GM12865 (cell line): ENCODE measurements at regions not wholly inside any gene's neighbourhood (a gene's known extent, or its start where the extent isn't known, plus 50 kb on each side); places are given as distances from the start of the nearest gene placed in this dataset.
"Not testable (repeated sequence)": the region's sequence is repeated elsewhere in the genome, so short reads cannot be mapped to it uniquely, and the experiment has no call there.

Experiments
- DNase-seq: peaks from one replicate; pipeline ENCODE4 v3.0.0; 2010; ENCODE audit warnings: low read depth
- H3K4me3 ChIP-seq: 2 replicates; pipeline ENCODE4 v1.5.1; 2011; ENCODE audit warnings: mild to moderate bottlenecking, low read depth, low read length, control low read depth
- TF ChIP-seq, protein P1 (sequence below): IDR thresholded peaks from 2 replicates; pipeline ENCODE4 v1.5.1; 2011; ENCODE audit warnings: low read length, control low read depth, low read depth, inconsistent platforms; ENCODE audit not compliant: insufficient read depth; ENCODE audit errors: missing control alignments

GRCh38 chr9:42357604-42358373, 174.3 kb downstream of the SPATA31A6 start:
- not testable (repeated sequence) for H3K4me3 ChIP-seq, DNase-seq

- not testable (repeated sequence) for H3K4me3 ChIP-seq, DNase-seq
Measured at GRCh38 chr9:42358626-42359247, 175.3 kb downstream of the SPATA31A6 start.

- H3K4me3 ChIP-seq, DNase-seq: not testable (repeated sequence)
Measured at GRCh38 chr9:42364410-42365243, 181.2 kb downstream of the SPATA31A6 start.

DNA sequence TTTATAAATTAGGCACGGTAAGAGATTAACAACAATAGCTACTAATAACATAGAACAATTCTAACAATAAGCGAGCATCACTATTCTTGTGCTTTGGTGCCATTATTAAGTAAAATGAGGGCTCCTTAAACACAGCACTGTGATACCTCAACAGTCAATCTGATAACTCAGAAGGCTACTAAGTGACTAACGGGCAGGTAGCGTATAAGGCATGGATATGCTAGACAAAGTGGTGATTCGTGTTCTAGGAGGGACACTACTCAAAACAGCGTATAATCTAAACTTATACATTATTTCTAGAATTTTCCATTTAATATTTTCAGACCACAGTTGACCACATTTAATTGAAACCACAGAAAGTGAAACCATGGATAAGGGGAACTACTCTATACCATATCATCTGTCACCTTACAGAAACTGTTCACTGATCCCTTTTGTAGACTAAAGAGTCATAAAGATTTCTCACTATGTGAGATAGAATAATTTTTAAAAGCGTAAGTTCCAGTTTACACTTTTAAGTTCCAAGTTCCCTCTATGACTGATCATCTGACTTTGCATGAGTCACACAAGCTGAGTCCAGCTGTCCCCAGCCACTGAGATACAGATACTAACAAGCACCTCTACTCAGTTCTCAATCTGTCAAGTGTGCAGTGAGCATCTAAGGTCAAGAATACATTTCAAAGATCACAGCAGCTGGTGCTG, 181.9 kb downstream of the SPATA31A6 start:
- peak; percentile 26 for DNase-seq
- H3K4me3 ChIP-seq: not testable (repeated sequence)

DNA sequence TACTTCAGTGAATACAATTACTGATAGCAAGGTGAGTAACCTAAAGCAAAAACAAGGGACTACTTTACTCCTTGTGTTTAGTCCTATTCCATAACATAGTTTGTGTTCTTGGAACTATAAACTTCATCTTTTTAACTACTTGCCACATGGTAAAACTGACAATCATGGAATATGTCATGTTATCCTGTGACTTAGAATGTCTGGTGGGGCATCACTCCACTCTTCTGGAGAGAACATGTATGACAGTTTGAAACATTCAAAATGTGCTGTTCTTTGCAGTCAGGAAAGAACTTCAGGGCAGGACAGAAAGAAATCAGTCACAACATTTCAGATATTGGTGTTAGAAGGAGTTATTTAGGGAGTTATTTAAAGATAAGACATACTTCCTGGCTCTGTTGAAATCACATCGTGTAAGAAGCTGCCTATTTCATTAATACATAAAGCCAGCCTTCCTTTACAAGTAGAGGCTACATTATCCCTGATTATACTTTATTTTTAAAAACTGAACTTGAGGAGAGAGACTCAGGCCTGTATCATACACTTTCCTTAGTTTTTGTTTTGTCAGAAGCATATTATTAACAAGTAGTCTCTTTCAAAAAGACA, 184.9 kb downstream of the SPATA31A6 start:
- H3K4me3 ChIP-seq, DNase-seq: not testable (repeated sequence)

GRCh38 chr9:42370172-42370571, 186.7 kb downstream of the SPATA31A6 start:
- not testable (repeated sequence) for DNase-seq

GRCh38 chr9:42371417-42371816, 188.0 kb downstream of the SPATA31A6 start:
- not testable (repeated sequence) for H3K4me3 ChIP-seq, DNase-seq

More at GRCh38 chr9:42370172-42370571, 186.7 kb downstream of the SPATA31A6 start:
- not testable (repeated sequence) for H3K4me3 ChIP-seq

GRCh38 chr9:42377530-42378417, 194.3 kb downstream of the SPATA31A6 start:
- H3K4me3 ChIP-seq, DNase-seq: not testable (repeated sequence)

- no peak for DNase-seq
Measured at GRCh38 chr9:42378418-42378815, 195.0 kb downstream of the SPATA31A6 start.

DNA sequence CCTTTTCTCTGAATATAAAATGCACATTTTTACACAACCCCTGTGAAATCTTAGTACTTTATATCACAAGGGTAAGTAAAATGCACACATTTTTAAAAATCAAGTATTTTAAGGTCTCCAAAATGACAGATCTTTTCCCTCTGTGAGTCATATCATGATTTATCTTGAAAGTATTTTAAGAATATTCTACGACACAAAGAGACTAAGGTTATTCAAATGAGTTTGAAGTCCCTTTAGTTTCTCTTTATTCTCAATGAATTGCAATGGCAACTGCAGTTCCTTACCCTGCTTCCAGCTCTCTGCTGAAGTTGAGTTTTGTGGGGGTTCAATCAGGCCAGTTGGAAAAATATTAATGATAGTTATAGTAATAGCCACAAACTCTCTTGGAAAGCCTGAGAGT, 196.1 kb downstream of the SPATA31A6 start:
- not testable (repeated sequence) for H3K4me3 ChIP-seq, DNase-seq

More at GRCh38 chr9:42378418-42378815, 195.0 kb downstream of the SPATA31A6 start:
- no peak overlapping the region for H3K4me3 ChIP-seq
- TF ChIP-seq, protein P1, sequence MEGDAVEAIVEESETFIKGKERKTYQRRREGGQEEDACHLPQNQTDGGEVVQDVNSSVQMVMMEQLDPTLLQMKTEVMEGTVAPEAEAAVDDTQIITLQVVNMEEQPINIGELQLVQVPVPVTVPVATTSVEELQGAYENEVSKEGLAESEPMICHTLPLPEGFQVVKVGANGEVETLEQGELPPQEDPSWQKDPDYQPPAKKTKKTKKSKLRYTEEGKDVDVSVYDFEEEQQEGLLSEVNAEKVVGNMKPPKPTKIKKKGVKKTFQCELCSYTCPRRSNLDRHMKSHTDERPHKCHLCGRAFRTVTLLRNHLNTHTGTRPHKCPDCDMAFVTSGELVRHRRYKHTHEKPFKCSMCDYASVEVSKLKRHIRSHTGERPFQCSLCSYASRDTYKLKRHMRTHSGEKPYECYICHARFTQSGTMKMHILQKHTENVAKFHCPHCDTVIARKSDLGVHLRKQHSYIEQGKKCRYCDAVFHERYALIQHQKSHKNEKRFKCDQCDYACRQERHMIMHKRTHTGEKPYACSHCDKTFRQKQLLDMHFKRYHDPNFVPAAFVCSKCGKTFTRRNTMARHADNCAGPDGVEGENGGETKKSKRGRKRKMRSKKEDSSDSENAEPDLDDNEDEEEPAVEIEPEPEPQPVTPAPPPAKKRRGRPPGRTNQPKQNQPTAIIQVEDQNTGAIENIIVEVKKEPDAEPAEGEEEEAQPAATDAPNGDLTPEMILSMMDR: no peak

DNA sequence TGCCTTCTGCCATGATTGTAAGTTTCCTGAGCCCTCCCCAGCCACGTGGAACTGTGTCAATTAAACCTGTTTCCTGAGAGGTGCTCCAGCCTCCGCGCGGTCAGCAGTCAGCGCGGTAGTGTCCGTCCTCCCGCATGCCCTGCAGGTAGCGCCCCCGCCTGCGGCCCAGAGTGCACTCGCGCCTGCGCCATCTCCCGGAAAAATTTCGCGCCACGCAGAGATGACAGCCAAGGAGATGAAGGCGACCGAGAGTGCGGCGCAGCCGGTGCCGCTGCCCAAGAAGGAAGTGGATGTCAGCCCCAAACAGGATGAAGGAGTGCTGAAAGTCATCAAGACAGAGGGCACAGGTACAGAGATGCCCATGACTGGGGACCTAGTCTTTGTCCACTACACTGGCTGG, 201.1 kb downstream of the SPATA31A6 start:
- DNase-seq: not testable (repeated sequence)

GRCh38 chr9:42385574-42386120, 202.2 kb downstream of the SPATA31A6 start:
- H3K4me3 ChIP-seq, DNase-seq: not testable (repeated sequence)

More for the DNA sequence above, 201.1 kb downstream of the SPATA31A6 start:
- H3K4me3 ChIP-seq: not testable (repeated sequence)
